Tibial nerve (tissue), 4 donors: ENCODE measurements at regions not wholly inside any gene's neighbourhood (a gene's known extent, or its start where the extent isn't known, plus 50 kb on each side); places are given as distances from the start of the nearest gene placed in this dataset.

Experiments
- EP300 ChIP-seq, 2 donors: sonication (generic); formaldehyde crosslinking; IDR thresholded peaks; one replicate each; pipeline ENCODE4 v1.6.1; 2017; ENCODE audit warnings: antibody characterized with exemption in 2 of 2, mild to moderate bottlenecking in 1 of 2
- POLR2A ChIP-seq, 2 donors: fragments of 450-650 bp; IDR thresholded peaks; one replicate each; pipeline ENCODE4 v1.6.1; 2017; ENCODE audit warnings: antibody characterized with exemption in 2 of 2, mild to moderate bottlenecking in 2 of 2, moderate library complexity in 2 of 2
- TF ChIP-seq, protein P1 (sequence below), 5 experiments: fragments of 200-600 bp in 3 of 5; fragments of 450-650 bp in 2 of 5; sonication (generic) in 3 of 5; IDR thresholded peaks; one replicate each; pipeline ENCODE4 v1.5.1; 2016 to 2019; ENCODE audit warnings: antibody characterized with exemption in 5 of 5, mild to moderate bottlenecking in 3 of 5, moderate library complexity in 2 of 5

DNA sequence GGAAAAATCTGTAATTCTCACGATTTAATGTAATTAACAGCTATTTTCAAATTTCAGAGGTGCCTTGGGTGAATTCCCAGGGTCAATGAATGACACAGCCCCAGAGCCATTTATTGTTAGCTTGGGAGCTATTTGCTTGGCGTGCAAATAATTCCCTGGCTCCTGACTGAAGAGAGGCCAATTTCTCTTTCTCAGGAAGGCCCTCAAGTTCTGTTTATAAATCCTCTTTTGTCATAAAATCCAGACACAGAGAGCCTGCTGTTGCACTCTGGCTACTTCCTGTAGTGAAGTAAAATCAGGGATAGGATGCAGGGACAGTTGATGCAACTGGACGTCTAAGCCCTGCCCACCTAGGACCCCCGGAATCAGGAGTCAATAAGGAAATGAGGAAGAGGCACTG lies 154.3 kb downstream of the TMX1 start:
- TF ChIP-seq, protein P1, sequence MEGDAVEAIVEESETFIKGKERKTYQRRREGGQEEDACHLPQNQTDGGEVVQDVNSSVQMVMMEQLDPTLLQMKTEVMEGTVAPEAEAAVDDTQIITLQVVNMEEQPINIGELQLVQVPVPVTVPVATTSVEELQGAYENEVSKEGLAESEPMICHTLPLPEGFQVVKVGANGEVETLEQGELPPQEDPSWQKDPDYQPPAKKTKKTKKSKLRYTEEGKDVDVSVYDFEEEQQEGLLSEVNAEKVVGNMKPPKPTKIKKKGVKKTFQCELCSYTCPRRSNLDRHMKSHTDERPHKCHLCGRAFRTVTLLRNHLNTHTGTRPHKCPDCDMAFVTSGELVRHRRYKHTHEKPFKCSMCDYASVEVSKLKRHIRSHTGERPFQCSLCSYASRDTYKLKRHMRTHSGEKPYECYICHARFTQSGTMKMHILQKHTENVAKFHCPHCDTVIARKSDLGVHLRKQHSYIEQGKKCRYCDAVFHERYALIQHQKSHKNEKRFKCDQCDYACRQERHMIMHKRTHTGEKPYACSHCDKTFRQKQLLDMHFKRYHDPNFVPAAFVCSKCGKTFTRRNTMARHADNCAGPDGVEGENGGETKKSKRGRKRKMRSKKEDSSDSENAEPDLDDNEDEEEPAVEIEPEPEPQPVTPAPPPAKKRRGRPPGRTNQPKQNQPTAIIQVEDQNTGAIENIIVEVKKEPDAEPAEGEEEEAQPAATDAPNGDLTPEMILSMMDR (IDR thresholded peaks at IDR 0.05), result no peak
- no peak for TF ChIP-seq POLR2A (IDR thresholded peaks at IDR 0.05)
- TF ChIP-seq EP300 (IDR thresholded peaks at IDR 0.05), result no peak
